ENCODE measurements at regions not wholly inside any gene's neighbourhood (a gene's known extent, or its start where the extent isn't known, plus 50 kb on each side); places are given as distances from the start of the nearest gene placed in this dataset.

GRCh38 chr5:171535162-171535561 is 115.7 kb downstream of the FGF18 start:
- H3K27ac ChIP-seq: no peak overlapping the region
- H3K4me3 ChIP-seq: no peak overlapping the region
- no peaks in the 10 kb centered on the region for H3K9me3 ChIP-seq
- H3K27me3 ChIP-seq: no peaks in the 10 kb centered on the region
- no peak for ATAC-seq
- intact Hi-C loops (cut with DNase I): no loop called here
- WGBS, 2 donors: 56 to 70% methylated on average over 1 of the region's 1 CpG
- H3K36me3 ChIP-seq (replicated peaks in 1 of 2; ENCODE audit: insufficient read depth in 1 of 2, low read depth in 2 of 2): no peaks in the 10 kb centered on the region
- TF ChIP-seq CTCF (IDR thresholded peaks at IDR 0.05) (no peak), POLR2A (IDR thresholded peaks at IDR 0.05) (no peak)
- DNase-seq: no peak
- no peaks in the 10 kb centered on the region for H3K4me1 ChIP-seq

- WGBS, 2 donors: 60 to 65% methylated on average over 9 of the region's 9 CpGs
- intact Hi-C loops (cut with DNase I): no loop called here
- DNase-seq (no peak), ATAC-seq (no peak)
- no peaks in the 10 kb centered on the region for H3K27me3 ChIP-seq
- no peaks in the 10 kb centered on the region for H3K4me1 ChIP-seq
- no peak overlapping the region for H3K4me3 ChIP-seq
- no peak overlapping the region for H3K27ac ChIP-seq
- TF ChIP-seq CTCF (IDR thresholded peaks at IDR 0.05): no peak
- no peak for TF ChIP-seq POLR2A (IDR thresholded peaks at IDR 0.05)
- no peaks in the 10 kb centered on the region for H3K36me3 ChIP-seq (replicated peaks in 1 of 2; ENCODE audit: insufficient read depth in 1 of 2, low read depth in 2 of 2)
- H3K9me3 ChIP-seq: no peaks in the 10 kb centered on the region
These were observed 117.8 kb downstream of the FGF18 start for GRCh38 chr5:171537070-171537849.

- WGBS, 2 donors: 64 to 76% methylated on average over 3 of the region's 3 CpGs
- H3K27ac ChIP-seq: no peak overlapping the region
- H3K9me3 ChIP-seq: no peaks in the 10 kb centered on the region
- DNase-seq (no peak), ATAC-seq (no peak)
- TF ChIP-seq POLR2A (IDR thresholded peaks at IDR 0.05) (no peak), CTCF (IDR thresholded peaks at IDR 0.05) (no peak)
- intact Hi-C loops (cut with DNase I): no loop called here
- H3K4me3 ChIP-seq: no peak overlapping the region
- H3K27me3 ChIP-seq: no peaks in the 10 kb centered on the region
- H3K4me1 ChIP-seq: no peaks in the 10 kb centered on the region
- H3K36me3 ChIP-seq (replicated peaks in 1 of 2; ENCODE audit: insufficient read depth in 1 of 2, low read depth in 2 of 2): no peaks in the 10 kb centered on the region
These were observed 118.6 kb downstream of the FGF18 start for GRCh38 chr5:171537923-171538537.

- Histone ChIP-seq H3K27ac (no peak overlapping the region), H3K4me3 (no peak overlapping the region), H3K36me3 (replicated peaks in 1 of 2; ENCODE audit: insufficient read depth in 1 of 2, low read depth in 2 of 2) (no peaks in the 10 kb centered on the region), H3K9me3 (no peaks in the 10 kb centered on the region), H3K27me3 (no peaks in the 10 kb centered on the region), H3K4me1 (no peaks in the 10 kb centered on the region)
- TF ChIP-seq CTCF (IDR thresholded peaks at IDR 0.05) (no peak), POLR2A (IDR thresholded peaks at IDR 0.05) (no peak)
- WGBS, 2 donors: 57 to 60% methylated on average over 4 of the region's 4 CpGs
- intact Hi-C loops (cut with DNase I): no loop called here
- DNase-seq (no peak), ATAC-seq (no peak)
These were observed 119.2 kb downstream of the FGF18 start for GRCh38 chr5:171538681-171539080.

- Histone ChIP-seq H3K9me3 (no peaks in the 10 kb centered on the region), H3K27me3 (no peaks in the 10 kb centered on the region), H3K36me3 (replicated peaks in 1 of 2; ENCODE audit: insufficient read depth in 1 of 2, low read depth in 2 of 2) (no peaks in the 10 kb centered on the region), H3K4me3 (no peak overlapping the region), H3K4me1 (no peaks in the 10 kb centered on the region), H3K27ac (no peak overlapping the region)
- no peak for DNase-seq
- intact Hi-C loops (cut with DNase I): no loop called here
- WGBS, 2 donors: 63 to 79% methylated on average over 5 of the region's 5 CpGs
- no peak for TF ChIP-seq CTCF (IDR thresholded peaks at IDR 0.05)
- no peak for TF ChIP-seq POLR2A (IDR thresholded peaks at IDR 0.05)
- ATAC-seq: no peak
These were observed 121.4 kb downstream of the FGF18 start for GRCh38 chr5:171540865-171541264.

Measured in body of pancreas (tissue), 4 donors.